OCI-LY1 (cell line): ENCODE measurements at regions not wholly inside any gene's neighbourhood (a gene's known extent, or its start where the extent isn't known, plus 50 kb on each side); places are given as distances from the start of the nearest gene placed in this dataset.

Experiments
- H2AFZ ChIP-seq: fragments of 200-600 bp; sonication (generic), shearing (Covaris generic); 2 replicates; pipeline ENCODE4 v1.6.0; 2014; ENCODE audit warnings: antibody characterized with exemption, mild to moderate bottlenecking, low read length
- H3F3A ChIP-seq: fragments of 200-600 bp; sonication (generic), shearing (Covaris generic); 2 replicates; pipeline ENCODE4 v1.6.0; 2014; ENCODE audit warnings: mild to moderate bottlenecking, antibody characterized with exemption, low read length, moderate library complexity; ENCODE audit not compliant: insufficient read depth
- H3K27ac ChIP-seq: fragments of 200-600 bp; sonication (generic); 2 replicates; pipeline ENCODE4 v1.5.1; 2014; ENCODE audit warnings: low read length, mixed run types, mild to moderate bottlenecking, low read depth; ENCODE audit not compliant: poor library complexity, severe bottlenecking
- H3K27me3 ChIP-seq: fragments of 200-600 bp; sonication (generic); 2 replicates; pipeline ENCODE4 v1.6.0; 2014; ENCODE audit warnings: antibody characterized with exemption, mild to moderate bottlenecking, low read length, moderate library complexity; ENCODE audit not compliant: insufficient read depth
- H3K36me3 ChIP-seq: fragments of 200-600 bp; sonication (generic); 2 replicates; pipeline ENCODE4 v1.6.1; 2014; ENCODE audit warnings: mild to moderate bottlenecking, antibody characterized with exemption, low read length, moderate library complexity, mixed read lengths; ENCODE audit not compliant: insufficient read depth
- H3K4me1 ChIP-seq: fragments of 200-600 bp; sonication (generic); 2 replicates; pipeline ENCODE4 v1.5.1; 2014; ENCODE audit warnings: mild to moderate bottlenecking, low read length, moderate library complexity; ENCODE audit not compliant: insufficient read depth, severe bottlenecking
- H3K4me2 ChIP-seq: fragments of 200-600 bp; sonication (generic), shearing (Covaris generic); 2 replicates; pipeline ENCODE4 v1.6.1; 2014; ENCODE audit warnings: low read length
- H3K4me3 ChIP-seq: fragments of 200-600 bp; sonication (generic); 2 replicates; pipeline ENCODE4 v1.5.1; 2014; ENCODE audit warnings: low read length, low read depth, mild to moderate bottlenecking, mixed read lengths; ENCODE audit not compliant: poor library complexity, severe bottlenecking
- H3K79me2 ChIP-seq: fragments of 200-600 bp; shearing (Covaris generic); 2 replicates; pipeline ENCODE4 v1.6.1; 2016; ENCODE audit warnings: mixed run types, low read length, mixed read lengths; ENCODE audit not compliant: insufficient read depth
- H3K9ac ChIP-seq: fragments of 200-600 bp; sonication (generic), shearing (Covaris generic); 2 replicates; pipeline ENCODE4 v1.6.1; 2014; ENCODE audit warnings: mild to moderate bottlenecking, low read length, mixed read lengths
- H3K9me2 ChIP-seq: fragments of 200-600 bp; sonication (generic), shearing (Covaris generic); 2 replicates; pipeline ENCODE4 v1.6.1; 2014; ENCODE audit warnings: low read depth, mild to moderate bottlenecking, low read length, mixed read lengths
- H3K9me3 ChIP-seq: fragments of 200-600 bp; shearing (Covaris generic); 2 replicates; pipeline ENCODE4 v1.6.1; 2014; ENCODE audit warnings: low read length, mixed read lengths
- H4K20me1 ChIP-seq: fragments of 200-600 bp; sonication (generic), shearing (Covaris generic); 2 replicates; pipeline ENCODE4 v1.6.0; 2016; ENCODE audit warnings: mild to moderate bottlenecking, low read length; ENCODE audit not compliant: insufficient read depth
- CTCF ChIP-seq: fragments of 200-600 bp; sonication (generic), shearing (Covaris generic); IDR thresholded peaks from 2 replicates; pipeline ENCODE4 v1.5.1; 2017; ENCODE audit warnings: mild to moderate bottlenecking, antibody characterized with exemption, low read length, moderate library complexity, mixed read lengths
- EZH2 ChIP-seq: fragments of 200-600 bp; sonication (generic), shearing (Covaris generic); IDR thresholded peaks from 2 replicates; pipeline ENCODE4 v1.8.0; 2017; ENCODE audit warnings: borderline replicate concordance, mixed run types, mild to moderate bottlenecking, antibody characterized with exemption, low read length, moderate library complexity, mixed read lengths

GRCh38 chr20:22371843-22372242 lies 212.5 kb downstream of the FOXA2 start:
- no peak overlapping the region for H2AFZ ChIP-seq
- no peaks in the 10 kb centered on the region for H3K36me3 ChIP-seq
- H3K4me1 ChIP-seq: no peaks in the 10 kb centered on the region
- no peak overlapping the region for H3K4me3 ChIP-seq
- no peaks in the 10 kb centered on the region for H3F3A ChIP-seq
- H3K27me3 ChIP-seq: no peaks in the 10 kb centered on the region
- H3K9me3 ChIP-seq: no peaks in the 10 kb centered on the region
- TF ChIP-seq EZH2 (no peak), CTCF (no peak)
- no peak overlapping the region for H3K27ac ChIP-seq
- H3K9ac ChIP-seq: no peak overlapping the region
- H3K4me2 ChIP-seq: no peak overlapping the region
- H4K20me1 ChIP-seq: no peaks in the 10 kb centered on the region
- no peaks in the 10 kb centered on the region for H3K79me2 ChIP-seq
- no peaks in the 10 kb centered on the region for H3K9me2 ChIP-seq

- Histone ChIP-seq H3K9ac (no peak overlapping the region), H3K9me3 (no peaks in the 10 kb centered on the region), H4K20me1 (no peaks in the 10 kb centered on the region), H3K4me1 (no peaks in the 10 kb centered on the region), H3K4me3 (no peak overlapping the region), H3K36me3 (no peaks in the 10 kb centered on the region), H3K27ac (no peak overlapping the region), H3K9me2 (no peaks in the 10 kb centered on the region), H3K79me2 (no peaks in the 10 kb centered on the region), H3K4me2 (no peak overlapping the region), H3K27me3 (no peaks in the 10 kb centered on the region), H3F3A (no peaks in the 10 kb centered on the region), H2AFZ (no peak overlapping the region)
- TF ChIP-seq CTCF (no peak), EZH2 (no peak)
Observed at GRCh38 chr20:22370137-22370536, 214.2 kb downstream of the FOXA2 start.

- Histone ChIP-seq H3K79me2 (no peaks in the 10 kb centered on the region), H3F3A (no peaks in the 10 kb centered on the region), H2AFZ (no peak overlapping the region), H3K27me3 (no peaks in the 10 kb centered on the region), H3K9me3 (no peaks in the 10 kb centered on the region), H4K20me1 (no peaks in the 10 kb centered on the region), H3K36me3 (no peaks in the 10 kb centered on the region), H3K9ac (no peak overlapping the region), H3K4me2 (no peak overlapping the region), H3K27ac (no peak overlapping the region), H3K4me3 (no peak overlapping the region), H3K9me2 (no peaks in the 10 kb centered on the region), H3K4me1 (no peaks in the 10 kb centered on the region)
- no peak for TF ChIP-seq EZH2
- TF ChIP-seq CTCF: no peak
Observed at GRCh38 chr20:22369100-22369499, 215.3 kb downstream of the FOXA2 start.
